Bone marrow (tissue), 2 donors: ENCODE measurements at regions not wholly inside any gene's neighbourhood (a gene's known extent, or its start where the extent isn't known, plus 50 kb on each side); places are given as distances from the start of the nearest gene placed in this dataset.
"Not testable (repeated sequence)": the region's sequence is repeated elsewhere in the genome, so short reads cannot be mapped to it uniquely, and the experiment has no call there.

Experiments
- DNase-seq, 2 donors: peaks; one replicate each; lab custom pipeline; 2025; lab: John Stamatoyannopoulos, UW

DNA sequence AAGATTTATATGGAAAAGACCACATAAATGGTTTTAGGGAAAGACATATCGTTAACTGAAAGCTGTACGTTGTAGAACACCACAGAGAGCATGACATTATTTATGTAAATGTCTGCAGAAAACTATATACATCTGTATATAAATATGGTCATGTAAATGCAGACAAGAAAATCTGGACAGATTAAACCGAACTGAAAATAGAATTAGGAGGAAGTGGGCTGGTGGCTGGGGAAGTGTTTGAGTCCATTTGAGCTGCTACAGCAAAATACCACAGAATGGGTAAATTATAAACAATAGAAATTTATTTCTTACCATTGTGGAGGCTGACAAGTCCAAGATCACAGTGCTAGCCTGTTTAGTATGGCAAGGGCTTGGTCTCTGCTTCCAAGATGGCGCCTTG lies 56.3 kb upstream of the USP6NL start:
- DNase-seq, result no peak

DNA sequence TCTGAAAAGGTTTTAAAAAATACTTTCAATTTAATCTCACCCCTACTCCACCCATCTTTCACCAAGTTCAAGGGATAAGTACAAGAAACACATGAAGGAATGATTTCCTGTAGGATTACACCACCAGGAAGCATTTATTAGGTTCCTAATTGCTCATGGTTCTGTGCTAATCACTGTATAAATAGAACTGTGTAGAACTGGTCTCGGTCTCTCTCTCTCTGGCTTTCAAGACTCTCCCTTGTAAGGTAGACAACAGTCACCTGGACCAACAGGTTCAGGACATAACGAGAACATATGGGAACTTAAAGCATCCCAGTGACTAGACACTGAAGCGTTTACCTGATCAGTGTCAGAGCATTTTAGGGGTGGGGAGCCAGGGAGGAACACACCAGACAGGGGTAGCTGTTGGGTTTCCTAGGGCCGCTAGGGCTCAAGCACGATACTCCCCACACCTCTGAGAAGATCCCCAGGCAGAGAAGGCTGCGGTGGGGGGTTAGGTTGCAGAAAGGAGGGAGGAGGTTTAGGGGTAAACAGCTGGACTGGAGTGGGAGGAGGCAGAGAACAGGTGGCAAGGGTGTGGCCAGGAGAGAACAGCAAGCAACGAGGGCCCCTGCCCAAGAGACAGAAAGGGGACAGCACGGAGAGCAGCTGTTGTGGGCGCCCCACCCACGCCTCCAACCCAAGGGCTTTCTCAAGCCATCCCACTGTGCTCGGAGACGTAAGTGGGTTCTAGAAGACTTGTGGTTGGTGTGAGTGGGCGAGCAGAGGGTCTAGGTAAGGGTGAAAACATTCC lies 52.5 kb upstream of the USP6NL start:
- no peak for DNase-seq

DNA sequence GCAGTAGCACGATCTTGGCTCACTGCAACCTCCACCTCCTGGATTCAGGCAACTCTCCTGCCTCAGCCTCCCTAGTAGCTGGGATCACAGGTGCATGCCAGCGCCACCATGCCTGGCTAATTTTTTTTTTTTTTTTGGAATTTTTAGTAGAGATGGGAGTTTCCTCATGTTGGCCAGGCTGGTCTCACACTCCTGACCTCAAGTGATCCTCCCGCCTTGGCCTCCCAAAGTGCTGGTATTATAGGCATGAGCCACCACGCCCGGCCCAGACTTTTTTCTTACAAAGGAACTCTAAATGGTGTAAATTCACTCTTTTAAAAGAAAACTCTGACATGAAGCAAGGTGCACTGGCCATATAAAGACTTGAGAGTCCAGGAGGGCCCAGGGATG lies 51.7 kb upstream of the USP6NL start:
- not testable (repeated sequence) for DNase-seq

DNA sequence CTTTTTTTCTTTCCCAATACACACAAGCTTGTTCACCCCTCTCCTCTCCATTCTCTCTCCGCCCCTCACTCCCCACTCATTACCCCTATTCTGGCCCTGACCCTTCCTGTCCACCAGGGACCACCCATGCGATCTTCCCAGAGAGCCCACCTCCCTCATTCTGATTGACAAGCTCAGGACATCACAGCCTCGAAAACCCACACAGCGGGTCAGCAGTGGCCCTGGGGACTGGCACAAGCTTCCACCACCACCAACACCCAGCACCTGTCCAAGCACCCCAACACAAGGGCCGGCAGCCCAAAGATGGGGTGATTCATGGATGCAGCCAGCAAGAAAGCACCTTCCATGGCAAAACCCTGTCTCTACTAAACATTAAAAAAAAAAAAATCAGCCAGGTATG lies 50.0 kb upstream of the USP6NL start:
- DNase-seq, result no peak
